Liver (tissue), 7 donors: ENCODE measurements at regions not wholly inside any gene's neighbourhood (a gene's known extent, or its start where the extent isn't known, plus 50 kb on each side); places are given as distances from the start of the nearest gene placed in this dataset.

ENCODE experiments used
- DNase-seq: peaks from one replicate; pipeline ENCODE4 v3.0.0-alpha.2; 2017; ENCODE audit warnings: low spot score
- H3K27ac ChIP-seq, 2 donors: one replicate each; pipeline ENCODE4 v1.7.0; 2013; ENCODE audit warnings: inconsistent platforms in 2 of 2, low read length in 2 of 2, control low read depth in 1 of 2, low read depth in 1 of 2, mild to moderate bottlenecking in 1 of 2
- H3K27me3 ChIP-seq, 4 donors: one replicate each; pipeline versions ENCODE4 v1.6.1 to v1.7.0; 2013; ENCODE audit warnings: low read length in 3 of 4, inconsistent platforms in 1 of 4, mild to moderate bottlenecking in 1 of 4, moderate library complexity in 1 of 4; ENCODE audit not compliant: control insufficient read depth in 4 of 4, insufficient read depth in 4 of 4
- H3K36me3 ChIP-seq, 4 donors: one replicate each; pipeline versions ENCODE4 v1.6.1 to v1.7.0; 2013; ENCODE audit warnings: low read length in 3 of 4, mild to moderate bottlenecking in 3 of 4, low read depth in 1 of 4, moderate library complexity in 1 of 4; ENCODE audit not compliant: control insufficient read depth in 4 of 4, insufficient read depth in 3 of 4
- H3K4me1 ChIP-seq, 4 donors: one replicate each; pipeline versions ENCODE4 v1.6.1 to v1.7.0; 2013; ENCODE audit warnings: low read length in 3 of 4, mild to moderate bottlenecking in 3 of 4, moderate library complexity in 1 of 4; ENCODE audit not compliant: control insufficient read depth in 4 of 4, insufficient read depth in 4 of 4
- H3K4me3 ChIP-seq, 3 donors: one replicate each; pipeline versions ENCODE4 v1.6.1 to v1.7.0; 2013; ENCODE audit warnings: low read length in 3 of 3, control low read depth in 1 of 3, low read depth in 1 of 3, mild to moderate bottlenecking in 1 of 3
- H3K9ac ChIP-seq, 2 donors: one replicate each; pipeline ENCODE4 v1.7.0; 2013; ENCODE audit warnings: low read length in 2 of 2, mild to moderate bottlenecking in 2 of 2, moderate library complexity in 2 of 2, control low read depth in 1 of 2, low read depth in 1 of 2
- H3K9me3 ChIP-seq, 4 donors: one replicate each; pipeline versions ENCODE4 v1.6.1 to v1.7.0; 2013; ENCODE audit warnings: low read length in 3 of 4; ENCODE audit not compliant: control insufficient read depth in 4 of 4
- EGR1 ChIP-seq, 2 donors: IDR thresholded peaks; 2 replicates each; pipeline ENCODE4 v1.6.1; 2016 to 2018; ENCODE audit warnings: antibody characterized with exemption in 2 of 2, low read depth in 2 of 2
- FOXA1 ChIP-seq: IDR thresholded peaks from 2 replicates; pipeline ENCODE4 v1.6.1; 2016; ENCODE audit warnings: antibody characterized with exemption
- FOXA2 ChIP-seq: IDR thresholded peaks from 2 replicates; pipeline ENCODE4 v1.6.1; 2016; ENCODE audit warnings: antibody characterized with exemption
- GABPA ChIP-seq, 2 donors: IDR thresholded peaks in 1 of 2; conservative IDR thresholded peaks in 1 of 2; 2 replicates each; pipeline ENCODE4 v1.6.1; 2016; ENCODE audit warnings: antibody characterized with exemption in 2 of 2, mild to moderate bottlenecking in 1 of 2, moderate library complexity in 1 of 2
- HNF4A ChIP-seq, 2 donors: conservative IDR thresholded peaks; 2 replicates each; pipeline ENCODE4 v1.6.1; 2016; ENCODE audit warnings: antibody characterized with exemption in 2 of 2, mild to moderate bottlenecking in 2 of 2
- HNF4G ChIP-seq: IDR thresholded peaks from 2 replicates; pipeline ENCODE4 v1.6.1; 2016; ENCODE audit warnings: antibody characterized with exemption
- JUND ChIP-seq, 2 donors: IDR thresholded peaks; 2 replicates each; pipeline ENCODE4 v1.6.1; 2016; ENCODE audit warnings: antibody characterized with exemption in 2 of 2
- NR2F2 ChIP-seq: IDR thresholded peaks from 2 replicates; pipeline ENCODE4 v1.6.1; 2016; ENCODE audit warnings: antibody characterized with exemption
- RAD21 ChIP-seq, 2 donors: IDR thresholded peaks; 2 replicates each; pipeline ENCODE4 v1.6.1; 2016; ENCODE audit warnings: antibody characterized with exemption in 2 of 2, mild to moderate bottlenecking in 2 of 2
- REST ChIP-seq: IDR thresholded peaks from 2 replicates; pipeline ENCODE4 v1.6.1; 2016; ENCODE audit warnings: antibody characterized with exemption, mild to moderate bottlenecking
- RXRA ChIP-seq, 2 donors: IDR thresholded peaks; 2 replicates each; pipeline ENCODE4 v1.6.1; 2017 to 2018; ENCODE audit warnings: antibody characterized with exemption in 2 of 2, mild to moderate bottlenecking in 1 of 2
- SP1 ChIP-seq: IDR thresholded peaks from 2 replicates; pipeline ENCODE4 v1.6.1; 2018; ENCODE audit warnings: antibody characterized with exemption, mild to moderate bottlenecking
- TAF1 ChIP-seq: conservative IDR thresholded peaks from 2 replicates; pipeline ENCODE4 v1.6.1; 2016; ENCODE audit warnings: antibody characterized with exemption, mild to moderate bottlenecking
- YY1 ChIP-seq: IDR thresholded peaks from 2 replicates; pipeline ENCODE4 v1.6.1; 2016; ENCODE audit warnings: antibody characterized with exemption, mild to moderate bottlenecking
- ZBTB33 ChIP-seq: IDR thresholded peaks from 2 replicates; pipeline ENCODE4 v1.6.1; 2016; ENCODE audit warnings: antibody characterized with exemption
- WGBS: extraction: QIAGEN DNeasy Blood & Tissue Kit; methylation state at CpG from one replicate; pipeline ENCODE4 v1.1.7; 2013; 5-methylcytosine and 5-hydroxymethylcytosine counted together
- donor health status: healthy.
- donor health status: healthy.
- donor health status: healthy.
- donor health status: healthy.

GRCh38 chr4:181757098-181757497, 486.1 kb upstream of the TENM3 start (continued):
- no peak for TF ChIP-seq RXRA (IDR thresholded peaks at IDR 0.05)
- TF ChIP-seq SP1: no peak
- no peak for TF ChIP-seq EGR1 (IDR thresholded peaks at IDR 0.05; ENCODE audit: low read depth in 2 of 2)

GRCh38 chr4:181757910-181758660, 485.1 kb upstream of the TENM3 start:
- no peak for TF ChIP-seq HNF4G
- no peak for TF ChIP-seq SP1
- TF ChIP-seq HNF4A (conservative IDR thresholded peaks at IDR 0.05): no peak
- TF ChIP-seq RXRA (IDR thresholded peaks at IDR 0.05): no peak
- no peak for TF ChIP-seq FOXA2
- Histone ChIP-seq H3K36me3 (no peaks in the 10 kb centered on the region), H3K27me3 (peaks cover 0 to 2% (median 0%) of the 10 kb centered on the region in 4 donors), H3K4me3 (no peak overlapping the region), H3K9ac (no peak overlapping the region), H3K9me3 (no peaks in the 10 kb centered on the region), H3K4me1 (no peaks in the 10 kb centered on the region), H3K27ac (no peak overlapping the region)
- 60% methylated on average over 8 of the region's 8 CpGs for WGBS
- no peak for DNase-seq

- Histone ChIP-seq H3K36me3 (no peaks in the 10 kb centered on the region), H3K9me3 (no peaks in the 10 kb centered on the region)
- TF ChIP-seq ZBTB33 (no peak), FOXA1 (no peak), YY1 (no peak), RAD21 (IDR thresholded peaks at IDR 0.05) (no peak), REST (no peak), JUND (IDR thresholded peaks at IDR 0.05) (no peak), SP1 (no peak), FOXA2 (no peak), HNF4G (no peak), NR2F2 (no peak), GABPA (IDR thresholded peaks at IDR 0.05 in 1 of 2, conservative IDR thresholded peaks at IDR 0.05 in 1 of 2) (no peak), TAF1 (no peak), EGR1 (IDR thresholded peaks at IDR 0.05; ENCODE audit: low read depth in 2 of 2) (no peak)
These were observed 482.6 kb upstream of the TENM3 start for GRCh38 chr4:181760560-181760959.

More at GRCh38 chr4:181760560-181760959, 482.6 kb upstream of the TENM3 start:
- H3K4me3 ChIP-seq: no peak overlapping the region
- no peak overlapping the region for H3K9ac ChIP-seq
- H3K27ac ChIP-seq: no peak overlapping the region
- H3K4me1 ChIP-seq: no peaks in the 10 kb centered on the region
- peaks cover 0 to 2% (median 0%) of the 10 kb centered on the region in 4 donors for H3K27me3 ChIP-seq
- no peak for DNase-seq
